SU-DHL-6 (cell line): ENCODE measurements at regions not wholly inside any gene's neighbourhood (a gene's known extent, or its start where the extent isn't known, plus 50 kb on each side); places are given as distances from the start of the nearest gene placed in this dataset.

Experiments used
- EZH2phosphoT487 ChIP-seq: fragments of 200-600 bp; sonication (generic), shearing (Covaris generic); conservative IDR thresholded peaks from 2 replicates; pipeline ENCODE4 v1.6.1; 2018; ENCODE audit warnings: mild to moderate bottlenecking, antibody characterized with exemption, low read length, moderate library complexity, mixed read lengths
- TF ChIP-seq, protein P1 (sequence below): fragments of 200-600 bp; sonication (generic); IDR thresholded peaks from one replicate; pipeline ENCODE4 v1.5.1; 2017; ENCODE audit warnings: antibody characterized with exemption, mild to moderate bottlenecking, low read length, moderate library complexity; ENCODE audit not compliant: insufficient read depth, poor library complexity, severe bottlenecking

DNA sequence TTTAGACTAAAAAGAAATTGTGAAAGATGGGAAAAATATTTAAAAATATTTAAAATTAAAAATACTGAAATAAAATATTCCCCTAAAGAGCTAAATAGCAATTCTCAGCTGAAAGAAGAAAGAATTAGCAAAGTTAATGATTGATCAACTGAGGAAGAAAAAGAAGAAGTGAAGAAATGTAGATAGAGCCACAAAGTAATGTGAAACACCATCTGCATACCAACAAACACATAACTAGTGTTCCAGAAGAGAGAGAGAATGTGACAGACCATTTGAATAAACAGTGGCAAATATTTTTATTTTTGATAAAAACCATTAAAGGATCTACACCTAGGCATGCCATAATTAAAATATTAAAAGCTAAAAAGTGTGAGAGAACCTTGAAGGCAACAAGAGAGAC lies 784.5 kb upstream of the ZWINT start:
- TF ChIP-seq, protein P1, sequence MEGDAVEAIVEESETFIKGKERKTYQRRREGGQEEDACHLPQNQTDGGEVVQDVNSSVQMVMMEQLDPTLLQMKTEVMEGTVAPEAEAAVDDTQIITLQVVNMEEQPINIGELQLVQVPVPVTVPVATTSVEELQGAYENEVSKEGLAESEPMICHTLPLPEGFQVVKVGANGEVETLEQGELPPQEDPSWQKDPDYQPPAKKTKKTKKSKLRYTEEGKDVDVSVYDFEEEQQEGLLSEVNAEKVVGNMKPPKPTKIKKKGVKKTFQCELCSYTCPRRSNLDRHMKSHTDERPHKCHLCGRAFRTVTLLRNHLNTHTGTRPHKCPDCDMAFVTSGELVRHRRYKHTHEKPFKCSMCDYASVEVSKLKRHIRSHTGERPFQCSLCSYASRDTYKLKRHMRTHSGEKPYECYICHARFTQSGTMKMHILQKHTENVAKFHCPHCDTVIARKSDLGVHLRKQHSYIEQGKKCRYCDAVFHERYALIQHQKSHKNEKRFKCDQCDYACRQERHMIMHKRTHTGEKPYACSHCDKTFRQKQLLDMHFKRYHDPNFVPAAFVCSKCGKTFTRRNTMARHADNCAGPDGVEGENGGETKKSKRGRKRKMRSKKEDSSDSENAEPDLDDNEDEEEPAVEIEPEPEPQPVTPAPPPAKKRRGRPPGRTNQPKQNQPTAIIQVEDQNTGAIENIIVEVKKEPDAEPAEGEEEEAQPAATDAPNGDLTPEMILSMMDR = no peak
- TF ChIP-seq EZH2phosphoT487 = no peak
